ENCODE measurements at regions not wholly inside any gene's neighbourhood (a gene's known extent, or its start where the extent isn't known, plus 50 kb on each side); places are given as distances from the start of the nearest gene placed in this dataset.

DNA sequence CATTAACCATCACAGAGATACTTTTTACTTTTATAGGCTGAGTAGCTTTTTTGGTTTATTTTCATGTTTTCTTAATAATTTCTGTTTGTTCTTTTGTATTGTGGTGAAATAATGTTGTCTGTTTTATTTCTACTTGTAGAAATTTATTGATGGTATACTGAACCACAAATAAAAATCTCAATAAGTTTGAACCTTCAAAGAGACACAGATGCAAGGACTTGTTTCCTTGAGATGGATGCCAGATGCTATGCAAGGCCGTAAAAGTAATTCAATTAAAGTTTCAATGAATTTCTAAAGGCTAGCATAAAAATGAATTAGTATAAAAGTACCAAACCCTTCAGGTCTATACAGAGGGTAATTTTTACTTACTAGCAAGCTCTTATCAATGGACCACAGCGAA lies 873.5 kb downstream of the TTLL7 start:
- Histone ChIP-seq H2AK5ac (ENCODE audit: low read depth, low read length) (no peak overlapping the region), H4K91ac (ENCODE audit: insufficient read depth, low read depth, low read length) (no peak overlapping the region), H3K23ac (ENCODE audit: low read depth, low read length) (no peak overlapping the region), H3K27me3 (ENCODE audit: control insufficient read depth, insufficient read depth, low read length) (no peaks in the 10 kb centered on the region), H2AFZ (replicated peaks; ENCODE audit: low read length, poor library complexity) (no peak overlapping the region), H3K4me2 (ENCODE audit: low read depth, low read length) (no peak overlapping the region), H2BK20ac (ENCODE audit: low read depth, low read length) (no peak overlapping the region), H3K4me3 (ENCODE audit: insufficient read depth, low read depth, low read length) (no peak overlapping the region), H3K9me1 (ENCODE audit: insufficient read depth, low read length) (no peaks in the 10 kb centered on the region), H3K9ac (ENCODE audit: low read depth, low read length) (no peak overlapping the region), H3K18ac (ENCODE audit: low read depth, low read length) (no peak overlapping the region), H2BK5ac (ENCODE audit: low read depth, low read length, poor library complexity, severe bottlenecking) (no peak overlapping the region), H3K14ac (replicated peaks; ENCODE audit: low read depth, low read length) (no peak overlapping the region), H3K56ac (ENCODE audit: extremely low read depth, insufficient read depth, low read length) (no peak overlapping the region), H3K36me3 (ENCODE audit: control insufficient read depth, insufficient read depth, low read length) (no peaks in the 10 kb centered on the region), H4K8ac (ENCODE audit: low read depth in 2 of 2, low read length in 2 of 2) (no peak overlapping the region), H3K79me1 (ENCODE audit: low read depth in 1 of 2, low read length in 2 of 2) (no peaks in the 10 kb centered on the region), H2AK9ac (replicated peaks; ENCODE audit: low read depth, low read length, poor library complexity) (no peak overlapping the region), H3K4me1 (ENCODE audit: control insufficient read depth, insufficient read depth, low read length) (no peaks in the 10 kb centered on the region), H3K9me3 (ENCODE audit: control insufficient read depth, insufficient read depth, low read length) (peaks cover 2% of the 10 kb centered on the region; the same call in 1 of the 2 replicates), H3K27ac (ENCODE audit: insufficient read depth, low read length) (no peak overlapping the region), H4K20me1 (ENCODE audit: insufficient read depth, low read length) (no peaks in the 10 kb centered on the region), H4K5ac (ENCODE audit: low read depth, low read length) (no peak overlapping the region), H2BK120ac (ENCODE audit: low read depth, low read length) (no peak overlapping the region), H2BK15ac (ENCODE audit: low read depth, low read length) (no peak overlapping the region), H3K4ac (ENCODE audit: low read depth, low read length) (no peak overlapping the region)
- no peak for ATAC-seq (ENCODE audit: low read depth)
- no peak for TF ChIP-seq MAFK (IDR thresholded peaks at IDR 0.05; ENCODE audit: low read depth, low read length)
- no peak for TF ChIP-seq RFX5 (IDR thresholded peaks at IDR 0.05; ENCODE audit: low read depth, low read length)
- TF ChIP-seq, protein P1, sequence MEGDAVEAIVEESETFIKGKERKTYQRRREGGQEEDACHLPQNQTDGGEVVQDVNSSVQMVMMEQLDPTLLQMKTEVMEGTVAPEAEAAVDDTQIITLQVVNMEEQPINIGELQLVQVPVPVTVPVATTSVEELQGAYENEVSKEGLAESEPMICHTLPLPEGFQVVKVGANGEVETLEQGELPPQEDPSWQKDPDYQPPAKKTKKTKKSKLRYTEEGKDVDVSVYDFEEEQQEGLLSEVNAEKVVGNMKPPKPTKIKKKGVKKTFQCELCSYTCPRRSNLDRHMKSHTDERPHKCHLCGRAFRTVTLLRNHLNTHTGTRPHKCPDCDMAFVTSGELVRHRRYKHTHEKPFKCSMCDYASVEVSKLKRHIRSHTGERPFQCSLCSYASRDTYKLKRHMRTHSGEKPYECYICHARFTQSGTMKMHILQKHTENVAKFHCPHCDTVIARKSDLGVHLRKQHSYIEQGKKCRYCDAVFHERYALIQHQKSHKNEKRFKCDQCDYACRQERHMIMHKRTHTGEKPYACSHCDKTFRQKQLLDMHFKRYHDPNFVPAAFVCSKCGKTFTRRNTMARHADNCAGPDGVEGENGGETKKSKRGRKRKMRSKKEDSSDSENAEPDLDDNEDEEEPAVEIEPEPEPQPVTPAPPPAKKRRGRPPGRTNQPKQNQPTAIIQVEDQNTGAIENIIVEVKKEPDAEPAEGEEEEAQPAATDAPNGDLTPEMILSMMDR (conservative IDR thresholded peaks at IDR 0.05; ENCODE audit: low read depth, low read length) = no peak
- no peak for TF ChIP-seq MAZ (IDR thresholded peaks at IDR 0.05; ENCODE audit: borderline replicate concordance, low read depth, low read length)
- no peak for TF ChIP-seq CHD1 (IDR thresholded peaks at IDR 0.05; ENCODE audit: low read depth, low read length)
- TF ChIP-seq, protein P2, sequence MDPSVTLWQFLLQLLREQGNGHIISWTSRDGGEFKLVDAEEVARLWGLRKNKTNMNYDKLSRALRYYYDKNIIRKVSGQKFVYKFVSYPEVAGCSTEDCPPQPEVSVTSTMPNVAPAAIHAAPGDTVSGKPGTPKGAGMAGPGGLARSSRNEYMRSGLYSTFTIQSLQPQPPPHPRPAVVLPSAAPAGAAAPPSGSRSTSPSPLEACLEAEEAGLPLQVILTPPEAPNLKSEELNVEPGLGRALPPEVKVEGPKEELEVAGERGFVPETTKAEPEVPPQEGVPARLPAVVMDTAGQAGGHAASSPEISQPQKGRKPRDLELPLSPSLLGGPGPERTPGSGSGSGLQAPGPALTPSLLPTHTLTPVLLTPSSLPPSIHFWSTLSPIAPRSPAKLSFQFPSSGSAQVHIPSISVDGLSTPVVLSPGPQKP (IDR thresholded peaks at IDR 0.05; ENCODE audit: borderline replicate concordance, low read depth, low read length) = no peak
- no peak for TF ChIP-seq MXI1 (IDR thresholded peaks at IDR 0.05; ENCODE audit: borderline replicate concordance, low read depth, low read length)
- no peak for TF ChIP-seq FOS (IDR thresholded peaks at IDR 0.05; ENCODE audit: low read depth, low read length)
- BruUV-seq (replicated peaks) = no TSS peak
- no peak for DNase-seq
- in situ Hi-C loops (cut with MboI; ENCODE audit: low sequenced_read_pairs) = no loop called here
- intact Hi-C loops (cut with micrococcal nuclease) = no loop called here
- WGBS, 2 experiments (ENCODE audit: extremely low coverage in 2 of 2, insufficient read length in 1 of 2) = no CpG with 5 or more reads among the region's 2 CpGs
- dilution Hi-C loops (cut with HindIII; ENCODE audit: low sequenced_read_pairs, unreplicated experiment) = no loop called here
- ChIA-PET CTCF (no interaction called here), POLR2A (ENCODE audit: unreplicated experiment) (interaction anchor here (0.7 kb wide), 1 partner anchor 8 kb away, joined by 3 read pairs; no protein-coding TSS in a partner anchor)
